ENCODE measurements at regions not wholly inside any gene's neighbourhood (a gene's known extent, or its start where the extent isn't known, plus 50 kb on each side); places are given as distances from the start of the nearest gene placed in this dataset.

DNA sequence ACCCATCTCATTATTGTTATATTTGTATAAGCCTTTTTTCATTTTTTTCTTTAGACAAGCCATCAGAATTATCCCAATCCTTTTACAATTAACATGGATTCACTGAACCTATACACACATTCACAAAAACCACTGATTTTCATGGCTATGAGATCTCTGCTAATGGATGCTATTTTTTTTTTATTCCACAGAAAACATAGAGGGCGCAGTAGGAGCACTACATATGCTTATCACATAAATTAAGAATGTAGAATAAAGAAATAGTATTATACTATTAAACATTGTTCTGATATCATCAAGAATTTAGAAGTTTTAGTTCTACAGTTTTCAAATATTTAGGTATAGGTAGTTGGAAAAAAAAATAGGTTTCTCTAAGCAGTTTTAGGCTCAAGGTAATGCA, 1477.4 kb downstream of the ARAP2 start:
- no peak for TF ChIP-seq POLR2A (IDR thresholded peaks at IDR 0.05)
- TF ChIP-seq, protein P1, sequence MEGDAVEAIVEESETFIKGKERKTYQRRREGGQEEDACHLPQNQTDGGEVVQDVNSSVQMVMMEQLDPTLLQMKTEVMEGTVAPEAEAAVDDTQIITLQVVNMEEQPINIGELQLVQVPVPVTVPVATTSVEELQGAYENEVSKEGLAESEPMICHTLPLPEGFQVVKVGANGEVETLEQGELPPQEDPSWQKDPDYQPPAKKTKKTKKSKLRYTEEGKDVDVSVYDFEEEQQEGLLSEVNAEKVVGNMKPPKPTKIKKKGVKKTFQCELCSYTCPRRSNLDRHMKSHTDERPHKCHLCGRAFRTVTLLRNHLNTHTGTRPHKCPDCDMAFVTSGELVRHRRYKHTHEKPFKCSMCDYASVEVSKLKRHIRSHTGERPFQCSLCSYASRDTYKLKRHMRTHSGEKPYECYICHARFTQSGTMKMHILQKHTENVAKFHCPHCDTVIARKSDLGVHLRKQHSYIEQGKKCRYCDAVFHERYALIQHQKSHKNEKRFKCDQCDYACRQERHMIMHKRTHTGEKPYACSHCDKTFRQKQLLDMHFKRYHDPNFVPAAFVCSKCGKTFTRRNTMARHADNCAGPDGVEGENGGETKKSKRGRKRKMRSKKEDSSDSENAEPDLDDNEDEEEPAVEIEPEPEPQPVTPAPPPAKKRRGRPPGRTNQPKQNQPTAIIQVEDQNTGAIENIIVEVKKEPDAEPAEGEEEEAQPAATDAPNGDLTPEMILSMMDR (IDR thresholded peaks at IDR 0.05): no peak

DNA sequence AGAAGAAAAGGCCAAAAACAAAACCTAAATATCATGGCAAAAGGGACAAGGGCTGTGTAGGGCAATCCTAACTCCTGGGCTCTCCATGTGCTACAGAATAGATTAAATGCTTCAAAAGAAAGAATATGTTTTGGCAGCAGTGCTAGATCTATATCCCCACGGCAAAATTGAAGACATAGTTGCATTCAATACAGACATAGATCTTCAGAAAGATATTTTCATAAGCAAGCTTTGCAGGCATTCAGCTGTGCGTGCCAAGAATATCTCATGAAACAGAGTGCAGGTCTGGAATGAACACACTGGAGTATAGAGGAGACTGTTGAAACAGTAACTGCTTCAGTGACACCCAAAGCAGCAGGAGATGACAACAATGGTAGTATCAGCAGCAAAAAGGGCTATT, 1476.9 kb downstream of the ARAP2 start:
- Histone ChIP-seq H3K4me3 (no peak overlapping the region), H3K27me3 (no peaks in the 10 kb centered on the region), H3K9me3 (replicated peaks in 1 of 3) (no peaks in the 10 kb centered on the region), H3K27ac (no peak overlapping the region), H3K36me3 (replicated peaks in 1 of 2) (no peaks in the 10 kb centered on the region), H3K4me1 (replicated peaks in 1 of 2) (no peaks in the 10 kb centered on the region)
- WGBS, 4 donors: 53 to 62% (median 58%) methylated on average over 2 of the region's 2 CpGs
- intact Hi-C loops (cut with DNase I): no loop called here
- DNase-seq: no peak
- no peak for TF ChIP-seq POLR2A (IDR thresholded peaks at IDR 0.05)
- TF ChIP-seq, protein P1 (IDR thresholded peaks at IDR 0.05): no peak

More for the DNA sequence above, 1477.4 kb downstream of the ARAP2 start:
- Histone ChIP-seq H3K36me3 (replicated peaks in 1 of 2) (no peaks in the 10 kb centered on the region), H3K4me3 (no peak overlapping the region), H3K27me3 (no peaks in the 10 kb centered on the region), H3K4me1 (replicated peaks in 1 of 2) (no peaks in the 10 kb centered on the region), H3K27ac (no peak overlapping the region), H3K9me3 (replicated peaks in 1 of 3) (no peaks in the 10 kb centered on the region)
- no peak for DNase-seq
- 68 to 88% (median 83%) methylated on average over 1 of the region's 1 CpG for WGBS, 4 donors
- intact Hi-C loops (cut with DNase I): no loop called here

DNA sequence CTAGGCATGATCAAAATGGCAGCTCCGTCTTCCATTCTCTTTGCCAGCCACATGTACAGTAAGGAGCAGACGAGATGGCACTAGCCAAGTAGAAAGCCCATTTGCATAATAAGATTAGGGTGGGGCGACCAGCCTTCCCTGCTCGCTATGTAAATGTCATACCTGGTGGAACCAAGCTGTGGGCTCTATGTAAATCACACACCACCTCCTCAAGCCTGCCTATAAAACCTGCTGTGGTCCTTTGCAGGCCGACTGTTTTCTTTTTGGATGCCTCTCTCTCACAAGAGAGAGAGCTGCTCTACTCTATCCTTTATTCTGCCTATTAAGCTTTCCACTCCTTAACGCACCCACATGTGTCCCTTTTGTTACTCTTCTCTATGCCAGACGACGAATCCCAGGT, 1472.7 kb downstream of the ARAP2 start:
- no peak for TF ChIP-seq POLR2A (IDR thresholded peaks at IDR 0.05)
- TF ChIP-seq, protein P1 (IDR thresholded peaks at IDR 0.05): no peak
- no peaks in the 10 kb centered on the region for H3K27me3 ChIP-seq
- intact Hi-C loops (cut with DNase I): no loop called here

DNA sequence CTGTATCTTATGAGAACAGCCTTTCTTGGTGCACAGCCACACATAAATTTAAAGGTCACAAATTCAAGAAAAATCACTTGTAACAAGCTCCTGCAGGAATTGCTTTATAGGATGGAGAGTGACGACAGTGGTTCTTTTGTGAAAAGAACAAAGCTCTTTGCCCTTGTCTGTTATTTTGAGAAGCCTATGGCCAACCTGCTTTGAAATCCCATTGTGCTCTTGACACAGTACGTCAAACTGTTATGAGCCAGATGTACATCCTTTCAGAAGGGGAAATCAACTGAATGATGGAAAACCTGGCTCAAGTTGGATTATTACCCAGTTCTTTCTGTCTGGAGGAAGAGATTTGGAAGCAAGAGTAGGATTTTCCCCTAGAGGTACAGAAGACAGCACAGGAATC, 1454.2 kb downstream of the ARAP2 start:
- Histone ChIP-seq H3K9me3 (replicated peaks in 1 of 3) (no peaks in the 10 kb centered on the region), H3K36me3 (replicated peaks in 1 of 2) (no peaks in the 10 kb centered on the region), H3K4me3 (no peak overlapping the region), H3K4me1 (replicated peaks in 1 of 2) (no peaks in the 10 kb centered on the region), H3K27ac (no peak overlapping the region), H3K27me3 (no peaks in the 10 kb centered on the region)
- DNase-seq: no peak
- TF ChIP-seq, protein P1 (IDR thresholded peaks at IDR 0.05): no peak
- no peak for TF ChIP-seq POLR2A (IDR thresholded peaks at IDR 0.05)
- WGBS, 4 donors: 54 to 68% (median 55%) methylated on average over 2 of the region's 2 CpGs; no CpG with 5 or more reads in 1 of the 4 donors
- intact Hi-C loops (cut with DNase I): no loop called here

More for the DNA sequence above, 1472.7 kb downstream of the ARAP2 start:
- no peaks in the 10 kb centered on the region for H3K36me3 ChIP-seq (replicated peaks in 1 of 2)
- no peak overlapping the region for H3K4me3 ChIP-seq
- DNase-seq: no peak
- H3K4me1 ChIP-seq (replicated peaks in 1 of 2): no peaks in the 10 kb centered on the region
- H3K27ac ChIP-seq: no peak overlapping the region
- 74 to 83% (median 79%) methylated on average over 8 of the region's 8 CpGs for WGBS, 4 donors
- H3K9me3 ChIP-seq (replicated peaks in 1 of 3): no peaks in the 10 kb centered on the region

All from adrenal gland (tissue), 9 donors.